HCT116 (cell line): ENCODE measurements at regions not wholly inside any gene's neighbourhood (a gene's known extent, or its start where the extent isn't known, plus 50 kb on each side); places are given as distances from the start of the nearest gene placed in this dataset.

ENCODE experiments used
- ATAC-seq: fragments of 200-7000 bp; cut with Tn5 transposase; 2 replicates; pipeline ENCODE4 v1.9.1; 2020; ENCODE audit warnings: mild to moderate bottlenecking, moderate library complexity
- BruUV-seq: library from RNA; stranded (reverse); fragments of 400-500 nt; replicated peaks from 2 replicates; lab custom pipeline; 2021; lab: Mats Ljungman, UMichigan
- CTCF ChIA-PET: fragments of 300-600 bp; sonication (Branson Sonifier 250); formaldehyde crosslinking; loops from one replicate; lab custom pipeline; 2021; ENCODE audit warnings: antibody characterized with exemption; lab: Charles Lee
- POLR2A ChIA-PET: fragments of 300-600, 350-600 bp; sonication (Branson Sonifier 250); formaldehyde crosslinking; loops from one replicate; lab custom pipeline; 2021; ENCODE audit warnings: antibody characterized with exemption; lab: Charles Lee
- RAD21 ChIA-PET, 2 experiments: fragments of 300-600 bp; sonication (Branson Sonifier 250); formaldehyde crosslinking; loops; one replicate each; lab custom pipeline; 2023; ENCODE audit warnings: low total read pairs in 2 of 2; ENCODE audit not compliant: uncharacterized antibody in 2 of 2, unreplicated experiment in 2 of 2, low non-redundant PET in 1 of 2; lab: Charles Lee
- DNase-seq: peaks from one replicate; pipeline ENCODE4 v3.0.0-alpha.2; 2010; ENCODE audit warnings: low read depth, low spot score
- H2AFZ ChIP-seq: fragments of 200-600 bp; shearing (Covaris generic), sonication (generic); 2 replicates; pipeline ENCODE4 v1.6.1; 2017; ENCODE audit warnings: low read depth, mixed run types, mixed read lengths, antibody characterized with exemption, low read length; ENCODE audit not compliant: poor library complexity, severe bottlenecking
- H3K27ac ChIP-seq: 2 replicates; pipeline ENCODE4 v1.5.1; 2012; ENCODE audit warnings: low read depth, low read length
- H3K27me3 ChIP-seq: fragments of 200-600 bp; sonication (generic); 2 replicates; pipeline ENCODE4 v1.6.1; 2016; ENCODE audit warnings: mixed run types, low read length, mixed read lengths; ENCODE audit not compliant: insufficient read depth
- H3K36me3 ChIP-seq, 2 experiments: fragments of 200-500 bp in 1 of 2; fragments of 200-600 bp in 1 of 2; sonication (Bioruptor generic) in 1 of 2; sonication (generic) in 1 of 2; 2 replicates each; pipeline versions ENCODE4 v1.5.1 to v1.6.1; 2014 to 2016; ENCODE audit warnings: low read length in 2 of 2, inconsistent platforms in 1 of 2, mixed read lengths in 1 of 2, mixed run types in 1 of 2; ENCODE audit not compliant: insufficient read depth in 2 of 2, control insufficient read depth in 1 of 2
- H3K4me1 ChIP-seq, 2 experiments: fragments of 200-600 bp in 1 of 2; sonication (generic) in 1 of 2; 2 replicates each; pipeline versions ENCODE4 v1.5.1 to v1.6.1; 2012 to 2017; ENCODE audit warnings: low read length in 2 of 2, inconsistent platforms in 1 of 2, mild to moderate bottlenecking in 1 of 2, mixed read lengths in 1 of 2, mixed run types in 1 of 2, moderate library complexity in 1 of 2; ENCODE audit not compliant: insufficient read depth in 2 of 2, control insufficient read depth in 1 of 2
- H3K4me2 ChIP-seq: fragments of 200-600 bp; sonication (generic); 2 replicates; pipeline ENCODE4 v1.6.1; 2017; ENCODE audit warnings: mixed run types, low read length, mixed read lengths
- H3K4me3 ChIP-seq, 2 experiments: fragments of 200-600 bp in 1 of 2; sonication (generic) in 1 of 2; replicated peaks in 1 of 2; 2 replicates each; pipeline ENCODE4 v1.5.1; 2011 to 2016; ENCODE audit warnings: low read length in 2 of 2, control low read depth in 1 of 2, low read depth in 1 of 2, mild to moderate bottlenecking in 1 of 2, mixed read lengths in 1 of 2, mixed run types in 1 of 2
- H3K79me2 ChIP-seq: fragments of 200-600 bp; sonication (generic); 2 replicates; pipeline ENCODE4 v1.6.1; 2017; ENCODE audit warnings: mild to moderate bottlenecking, mixed run types, low read length, moderate library complexity, mixed read lengths; ENCODE audit not compliant: insufficient read depth
- H3K9ac ChIP-seq: fragments of 200-600 bp; sonication (generic); 2 replicates; pipeline ENCODE4 v1.6.1; 2016; ENCODE audit warnings: low read length, mixed read lengths
- H3K9me2 ChIP-seq: fragments of 200-600 bp; sonication (generic), shearing (Covaris generic); 2 replicates; pipeline ENCODE4 v1.6.1; 2017; ENCODE audit warnings: mixed run types, mild to moderate bottlenecking, moderate library complexity; ENCODE audit not compliant: insufficient read depth
- H3K9me3 ChIP-seq, 2 experiments: fragments of 200-500 bp in 1 of 2; fragments of 200-600 bp in 1 of 2; sonication (Bioruptor generic) in 1 of 2; sonication (generic) in 1 of 2; 2 replicates each; pipeline ENCODE4 v1.6.1; 2014 to 2017; ENCODE audit warnings: low read length in 2 of 2, mixed read lengths in 2 of 2, inconsistent platforms in 1 of 2, low read depth in 1 of 2, mild to moderate bottlenecking in 1 of 2, mixed run types in 1 of 2, moderate library complexity in 1 of 2; ENCODE audit not compliant: control insufficient read depth in 1 of 2, insufficient read depth in 1 of 2
- H4K20me1 ChIP-seq: fragments of 200-600 bp; sonication (generic), shearing (Covaris generic); 2 replicates; pipeline ENCODE4 v1.6.1; 2017; ENCODE audit warnings: mixed run types, mild to moderate bottlenecking, moderate library complexity; ENCODE audit not compliant: insufficient read depth
- CTCF ChIP-seq, 3 experiments: fragments of 200-600 bp in 1 of 3; sonication (generic) in 1 of 3; IDR thresholded peaks in 2 of 3; conservative IDR thresholded peaks in 1 of 3; 2 replicates each; pipeline ENCODE4 v1.5.1; 2012 to 2017; ENCODE audit warnings: low read depth in 2 of 3, low read length in 2 of 3, antibody characterized with exemption in 1 of 3, borderline replicate concordance in 1 of 3, control low read depth in 1 of 3, mild to moderate bottlenecking in 1 of 3, mixed read lengths in 1 of 3, mixed run types in 1 of 3, moderate library complexity in 1 of 3; ENCODE audit not compliant: insufficient read depth in 1 of 3
- EGR1 ChIP-seq: IDR thresholded peaks from 2 replicates; pipeline ENCODE4 v1.6.1; 2012; ENCODE audit warnings: low read depth
- EZH2 ChIP-seq: fragments of 200-600 bp; sonication (generic); IDR thresholded peaks from 2 replicates; pipeline ENCODE4 v1.6.1; 2017; ENCODE audit warnings: antibody characterized with exemption, mixed run types
- EZH2phosphoT487 ChIP-seq: fragments of 200-600 bp; IDR thresholded peaks from 2 replicates; pipeline ENCODE4 v1.6.1; 2018; ENCODE audit warnings: antibody characterized with exemption, borderline replicate concordance
- FOSL1 ChIP-seq: IDR thresholded peaks from 2 replicates; pipeline ENCODE4 v1.6.1; 2012; ENCODE audit warnings: low read depth
- JUND ChIP-seq: IDR thresholded peaks from 2 replicates; pipeline ENCODE4 v1.6.1; 2012
- MAX ChIP-seq: IDR thresholded peaks from 2 replicates; pipeline ENCODE4 v1.6.1; 2012
- RAD21 ChIP-seq: IDR thresholded peaks from 2 replicates; pipeline ENCODE4 v1.6.1; 2012; ENCODE audit warnings: low read depth, mild to moderate bottlenecking
- SIN3A ChIP-seq: IDR thresholded peaks from 2 replicates; pipeline ENCODE4 v1.6.1; 2012; ENCODE audit warnings: low read depth
- SRF ChIP-seq: IDR thresholded peaks from 2 replicates; pipeline ENCODE4 v1.6.1; 2012; ENCODE audit warnings: low read depth
- TCF7L2 ChIP-seq: IDR thresholded peaks from 2 replicates; pipeline ENCODE4 v1.7.0; 2011; ENCODE audit warnings: borderline replicate concordance, inconsistent platforms; ENCODE audit not compliant: insufficient read depth, insufficient read length; ENCODE audit errors: extremely low read depth
- YY1 ChIP-seq: IDR thresholded peaks from 2 replicates; pipeline ENCODE4 v1.6.1; 2011; ENCODE audit warnings: low read length, low read depth, moderate library complexity, mild to moderate bottlenecking; ENCODE audit not compliant: insufficient replicate concordance; ENCODE audit errors: extremely low read depth
- ZBTB33 ChIP-seq: IDR thresholded peaks from 2 replicates; pipeline ENCODE4 v1.6.1; 2011; ENCODE audit warnings: mild to moderate bottlenecking, low read length, moderate library complexity; ENCODE audit not compliant: insufficient replicate concordance; ENCODE audit errors: extremely low read depth
- ZFX ChIP-seq: fragments of 450-650 bp; IDR thresholded peaks from 2 replicates; pipeline ENCODE4 v1.6.1; 2017
- ZNF274 ChIP-seq: fragments of 200-500 bp; sonication (Bioruptor generic); IDR thresholded peaks from 2 replicates; pipeline ENCODE4 v1.6.1; 2014; ENCODE audit warnings: mild to moderate bottlenecking, low read depth, low read length, inconsistent platforms
- intact Hi-C: fragments of 100-400 bp; cut with micrococcal nuclease; formaldehyde crosslinking; loops from 2 replicates; pipeline ENCODE4 v1.10.0; 2022

- Histone ChIP-seq H3K79me2 (no peaks in the 10 kb centered on the region), H3K4me1 (no peaks in the 10 kb centered on the region), H4K20me1 (no peaks in the 10 kb centered on the region), H2AFZ (no peak overlapping the region), H3K36me3 (no peaks in the 10 kb centered on the region), H3K9ac (no peak overlapping the region), H3K27me3 (no peaks in the 10 kb centered on the region), H3K4me2 (no peak overlapping the region), H3K9me2 (no peaks in the 10 kb centered on the region), H3K4me3 (no peak overlapping the region), H3K27ac (no peak overlapping the region), H3K9me3 (no peaks in the 10 kb centered on the region)
- ChIA-PET POLR2A (no interaction called here), CTCF (no interaction called here), RAD21 (no interaction called here)
- TF ChIP-seq SIN3A (no peak), ZFX (no peak), ZBTB33 (no peak), FOSL1 (no peak), TCF7L2 (no peak)
- no TSS peak for BruUV-seq
- ATAC-seq, result no peak
- DNase-seq, result no peak
- intact Hi-C loops, result no loop called here
These were observed 158.3 kb downstream of the DLL1 start for GRCh38 chr6:170132561-170132991.

GRCh38 chr6:170132011-170132521 lies 158.8 kb downstream of the DLL1 start:
- intact Hi-C loops, result no loop called here
- Histone ChIP-seq H3K4me2 (no peak overlapping the region), H3K9me2 (no peaks in the 10 kb centered on the region), H3K27me3 (no peaks in the 10 kb centered on the region), H3K79me2 (no peaks in the 10 kb centered on the region), H3K9me3 (no peaks in the 10 kb centered on the region), H3K27ac (no peak overlapping the region), H4K20me1 (no peaks in the 10 kb centered on the region), H3K4me3 (no peak overlapping the region), H3K4me1 (no peaks in the 10 kb centered on the region), H3K9ac (no peak overlapping the region), H2AFZ (no peak overlapping the region), H3K36me3 (no peaks in the 10 kb centered on the region)
- ATAC-seq (no peak), DNase-seq (no peak)
- ChIA-PET RAD21 (no interaction called here), POLR2A (no interaction called here), CTCF (no interaction called here)
- BruUV-seq, result no TSS peak
- TF ChIP-seq EZH2phosphoT487, result no peak
- TF ChIP-seq SRF, result no peak
- TF ChIP-seq EGR1, result no peak
- TF ChIP-seq RAD21, result no peak
- TF ChIP-seq ZNF274, result no peak
- TF ChIP-seq TCF7L2, result no peak
- no peak for TF ChIP-seq MAX
- no peak for TF ChIP-seq JUND
- TF ChIP-seq EZH2, result no peak
- no peak for TF ChIP-seq YY1
- no peak for TF ChIP-seq FOSL1
- TF ChIP-seq CTCF (IDR thresholded peaks at IDR 0.05 in 2 of 3, conservative IDR thresholded peaks at IDR 0.05 in 1 of 3; ENCODE audit: borderline replicate concordance in 1 of 3, insufficient read depth in 1 of 3, low read depth in 2 of 3, low read length in 2 of 3), result no peak
